Activated B cell treated with CpG ODN at 0.5 μM for 24 hours (primary cell): ENCODE measurements at regions not wholly inside any gene's neighbourhood (a gene's known extent, or its start where the extent isn't known, plus 50 kb on each side); places are given as distances from the start of the nearest gene placed in this dataset.

Experiments
- ATAC-seq: fragments of 200-7000 bp; cut with Tn5 transposase; one replicate; pipeline ENCODE4 v1.10.0; 2021; ENCODE audit warnings: low read depth, mild to moderate bottlenecking, moderate library complexity
- CTCF ChIA-PET: fragments of 350-600 bp; sonication (Branson Sonifier 250); formaldehyde crosslinking; loops from one replicate; lab custom pipeline; 2021; ENCODE audit warnings: antibody characterized with exemption; lab: Charles Lee
- POLR2A ChIA-PET: fragments of 350-600 bp; sonication (Branson Sonifier 250); formaldehyde crosslinking; loops from one replicate; lab custom pipeline; 2021; ENCODE audit warnings: antibody characterized with exemption; lab: Charles Lee
- DNase-seq: peaks from one replicate; pipeline ENCODE4 v3.0.0; 2022
- H3K27ac Mint-ChIP-seq: one replicate; pipeline ENCODE4 v1.8.0; 2020; ENCODE audit warnings: mixed read lengths
- H3K27me3 Mint-ChIP-seq: one replicate; pipeline ENCODE4 v1.8.0; 2021; ENCODE audit warnings: mixed read lengths
- H3K36me3 Mint-ChIP-seq: one replicate; pipeline ENCODE4 v1.8.0; 2021; ENCODE audit warnings: low read depth, mixed read lengths
- H3K4me1 Mint-ChIP-seq: one replicate; pipeline ENCODE4 v1.8.0; 2021; ENCODE audit warnings: mixed read lengths
- H3K4me3 Mint-ChIP-seq: one replicate; pipeline ENCODE4 v1.8.0; 2020; ENCODE audit warnings: mild to moderate bottlenecking, mixed read lengths
- H3K9me3 Mint-ChIP-seq: one replicate; pipeline ENCODE4 v1.8.0; 2020; ENCODE audit warnings: mixed read lengths
- CTCF ChIP-seq: fragments of 200-600 bp; IDR thresholded peaks from one replicate; pipeline ENCODE4 v1.8.0; 2022; ENCODE audit warnings: antibody characterized with exemption, mild to moderate bottlenecking
- intact Hi-C: fragments of 100-400 bp; cut with micrococcal nuclease; formaldehyde crosslinking; loops from one replicate; pipeline ENCODE4 v1.15.1; 2024

- Mint-ChIP-seq H3K27me3 (no peaks in the 10 kb centered on the region), H3K9me3 (peaks cover 5% of the 10 kb centered on the region), H3K27ac (no peak overlapping the region), H3K4me1 (no peaks in the 10 kb centered on the region), H3K36me3 (no peaks in the 10 kb centered on the region), H3K4me3 (no peak overlapping the region)
- ChIA-PET CTCF (no interaction called here), POLR2A (no interaction called here)
- ATAC-seq (no peak), DNase-seq (no peak)
- intact Hi-C loops = no loop called here
- no peak for TF ChIP-seq CTCF
Observed at GRCh38 chr7:69282946-69283345, 315.3 kb upstream of the AUTS2 start.

- Mint-ChIP-seq H3K27ac (no peak overlapping the region), H3K4me1 (no peaks in the 10 kb centered on the region), H3K4me3 (no peak overlapping the region), H3K9me3 (peaks cover 5% of the 10 kb centered on the region), H3K27me3 (no peaks in the 10 kb centered on the region), H3K36me3 (no peaks in the 10 kb centered on the region)
- intact Hi-C loops = no loop called here
- CTCF ChIA-PET = no interaction called here
- POLR2A ChIA-PET = no interaction called here
- no peak for TF ChIP-seq CTCF
- ATAC-seq (no peak), DNase-seq (no peak)
Observed at GRCh38 chr7:69283421-69283820, 314.9 kb upstream of the AUTS2 start.

GRCh38 chr7:69285854-69286253, 312.4 kb upstream of the AUTS2 start:
- Mint-ChIP-seq H3K27ac (no peak overlapping the region), H3K36me3 (no peaks in the 10 kb centered on the region), H3K9me3 (peaks cover 5% of the 10 kb centered on the region), H3K4me3 (no peak overlapping the region), H3K27me3 (no peaks in the 10 kb centered on the region), H3K4me1 (no peaks in the 10 kb centered on the region)
- TF ChIP-seq CTCF = no peak
- no peak for DNase-seq
- ChIA-PET CTCF (no interaction called here), POLR2A (no interaction called here)
- intact Hi-C loops = no loop called here
- ATAC-seq = no peak

GRCh38 chr7:69295977-69296376, 302.3 kb upstream of the AUTS2 start:
- no peaks in the 10 kb centered on the region for H3K9me3 Mint-ChIP-seq
- no peak overlapping the region for H3K4me3 Mint-ChIP-seq
- TF ChIP-seq CTCF = no peak
- no peak overlapping the region for H3K27ac Mint-ChIP-seq
- ChIA-PET POLR2A (no interaction called here), CTCF (no interaction called here)
- ATAC-seq (no peak), DNase-seq (no peak)
- no peaks in the 10 kb centered on the region for H3K27me3 Mint-ChIP-seq
- H3K4me1 Mint-ChIP-seq = no peaks in the 10 kb centered on the region
- intact Hi-C loops = no loop called here
- H3K36me3 Mint-ChIP-seq = no peaks in the 10 kb centered on the region

- no peaks in the 10 kb centered on the region for H3K9me3 Mint-ChIP-seq
- intact Hi-C loops = no loop called here
Observed at GRCh38 chr7:69301253-69301652, 297.0 kb upstream of the AUTS2 start.

More at GRCh38 chr7:69301253-69301652, 297.0 kb upstream of the AUTS2 start:
- no peaks in the 10 kb centered on the region for H3K4me1 Mint-ChIP-seq
- H3K27me3 Mint-ChIP-seq = no peaks in the 10 kb centered on the region
- H3K36me3 Mint-ChIP-seq = no peaks in the 10 kb centered on the region
- ATAC-seq (no peak), DNase-seq (no peak)
- ChIA-PET CTCF (no interaction called here), POLR2A (interaction anchor here (0.7 kb wide), 1 partner anchor 92 kb away, joined by 5 read pairs; no protein-coding TSS in a partner anchor)
- no peak overlapping the region for H3K27ac Mint-ChIP-seq
- no peak overlapping the region for H3K4me3 Mint-ChIP-seq
- TF ChIP-seq CTCF = no peak
